Hepatocyte (in vitro differentiated cells): ENCODE measurements at regions not wholly inside any gene's neighbourhood (a gene's known extent, or its start where the extent isn't known, plus 50 kb on each side); places are given as distances from the start of the nearest gene placed in this dataset.

Experiments used
- CTCF ChIP-seq: fragments of 200-600 bp; sonication (generic); IDR thresholded peaks from 2 replicates; pipeline ENCODE4 v1.5.1; 2016; ENCODE audit warnings: antibody characterized with exemption, mild to moderate bottlenecking; ENCODE audit not compliant: poor library complexity
- EZH2 ChIP-seq: fragments of 200-600 bp; sonication (generic); IDR thresholded peaks from 2 replicates; pipeline ENCODE4 v1.6.1; 2016; ENCODE audit warnings: antibody characterized with exemption, mild to moderate bottlenecking, borderline replicate concordance

- TF ChIP-seq CTCF (no peak), EZH2 (no peak)
These were observed 285.0 kb upstream of the PTGER4 start for GRCh38 chr5:40394698-40395097.
